CD4-positive, alpha-beta T cell treated with Interleukin-12 subunit alpha and Interleukin-12 subunit beta, for 1 hour (primary cell): ENCODE measurements at regions not wholly inside any gene's neighbourhood (a gene's known extent, or its start where the extent isn't known, plus 50 kb on each side); places are given as distances from the start of the nearest gene placed in this dataset.

Source experiments
- DNase-seq: peaks from one replicate; pipeline ENCODE4 v3.0.0-alpha.2; 2020

GRCh38 chr3:187977659-187978058 is 176.3 kb upstream of the LPP start:
- DNase-seq: no peak

- DNase-seq: peak; percentile 24
Observed at GRCh38 chr3:187978433-187979011, 175.4 kb upstream of the LPP start.

GRCh38 chr3:187979564-187979963 is 174.4 kb upstream of the LPP start:
- DNase-seq: peak; percentile 55

- no peak for DNase-seq
Observed at GRCh38 chr3:187980861-187981260, 173.1 kb upstream of the LPP start.

GRCh38 chr3:187982142-187982541 is 171.8 kb upstream of the LPP start:
- no peak for DNase-seq

GRCh38 chr3:187983484-187984124 is 170.4 kb upstream of the LPP start:
- DNase-seq: no peak

- no peak for DNase-seq
Observed at GRCh38 chr3:187985647-187986046, 168.3 kb upstream of the LPP start.

GRCh38 chr3:187986514-187986934 is 167.4 kb upstream of the LPP start:
- DNase-seq: peak; percentile 20

GRCh38 chr3:187987187-187987586 is 166.8 kb upstream of the LPP start:
- DNase-seq: no peak

GRCh38 chr3:187987924-187988323 is 166.0 kb upstream of the LPP start:
- peak; percentile 54 for DNase-seq

GRCh38 chr3:187989575-187990153 is 164.3 kb upstream of the LPP start:
- DNase-seq: no peak

- DNase-seq: no peak
Observed at GRCh38 chr3:187992609-187993008, 161.3 kb upstream of the LPP start.

- peak; percentile 66 for DNase-seq
Observed at GRCh38 chr3:187994221-187995042, 159.5 kb upstream of the LPP start.

GRCh38 chr3:187995043-187995400 is 158.9 kb upstream of the LPP start:
- DNase-seq: no peak

GRCh38 chr3:187995667-187996066 is 158.3 kb upstream of the LPP start:
- no peak for DNase-seq

GRCh38 chr3:187996609-187997008 is 157.3 kb upstream of the LPP start:
- no peak for DNase-seq

- DNase-seq: no peak
Observed at GRCh38 chr3:187997490-187997889, 156.5 kb upstream of the LPP start.

- DNase-seq: no peak
Observed at GRCh38 chr3:187997946-187998561, 155.9 kb upstream of the LPP start.

GRCh38 chr3:187998611-187999010 is 155.3 kb upstream of the LPP start:
- no peak for DNase-seq

GRCh38 chr3:187999821-188000220 is 154.1 kb upstream of the LPP start:
- DNase-seq: peak; percentile 74

- peak; percentile 30 for DNase-seq
Observed at GRCh38 chr3:188000361-188000861, 153.5 kb upstream of the LPP start.

- DNase-seq: no peak
Observed at GRCh38 chr3:188001093-188001492, 152.9 kb upstream of the LPP start.

- no peak for DNase-seq
Observed at GRCh38 chr3:188001926-188002325, 152.0 kb upstream of the LPP start.
